ENCODE measurements at regions not wholly inside any gene's neighbourhood (a gene's known extent, or its start where the extent isn't known, plus 50 kb on each side); places are given as distances from the start of the nearest gene placed in this dataset.

DNA sequence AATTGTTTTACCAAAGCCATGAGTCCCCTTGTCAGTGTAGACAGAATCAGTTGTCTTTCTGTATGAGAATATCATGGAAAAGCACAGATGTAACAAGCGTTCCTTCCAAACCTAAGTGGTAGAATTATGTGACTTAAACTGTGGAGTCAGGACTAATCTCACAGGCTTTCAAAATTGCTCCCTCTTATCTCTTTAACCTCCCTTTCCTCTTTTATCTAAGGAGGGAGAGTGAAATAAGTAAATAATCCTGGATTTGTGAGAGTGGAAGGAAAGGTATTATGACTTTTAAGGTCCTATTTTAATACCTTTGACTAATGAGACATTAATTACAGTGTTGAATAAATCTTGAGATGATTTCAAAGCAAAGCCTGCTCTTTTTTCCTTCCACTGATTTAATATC lies 52.4 kb upstream of the LIFR start:
- no peaks in the 10 kb centered on the region for H3K36me3 ChIP-seq (replicated peaks in 1 of 2; ENCODE audit: control extremely low read depth in 1 of 2, control insufficient read depth in 1 of 2, extremely low read depth in 1 of 2, insufficient read depth in 2 of 2, low read length in 1 of 2)
- no peaks in the 10 kb centered on the region for H3K9me3 ChIP-seq (ENCODE audit: control extremely low read depth in 1 of 3, control insufficient read depth in 2 of 3, insufficient read depth in 1 of 3, low read length in 2 of 3)
- intact Hi-C loops (cut with micrococcal nuclease) = no loop called here
- H4K20me1 ChIP-seq (ENCODE audit: control insufficient read depth, insufficient read depth, low read length, poor library complexity, severe bottlenecking) = no peaks in the 10 kb centered on the region
- H3K27me3 ChIP-seq (replicated peaks in 1 of 4; ENCODE audit: control extremely low read depth in 1 of 4, control insufficient read depth in 3 of 4, insufficient read depth in 4 of 4, low read length in 3 of 4) = peaks cover 0 to 5% (median 0%) of the 10 kb centered on the region in 4 experiments
- no peak overlapping the region for H3K9ac ChIP-seq (ENCODE audit: low read length)
- H3K4me1 Mint-ChIP-seq = no peaks in the 10 kb centered on the region
- DNase-seq (no peak), ATAC-seq (ENCODE audit: low read depth) (no peak)
- H3K27ac Mint-ChIP-seq = no peak overlapping the region
- POLR2A ChIA-PET = no interaction called here
- H3K4me2 ChIP-seq (replicated peaks; ENCODE audit: low read depth, low read length, poor library complexity, severe bottlenecking) = no peak overlapping the region
- CTCF ChIA-PET = no interaction called here
- no peak overlapping the region for H3K4me3 Mint-ChIP-seq
- no peaks in the 10 kb centered on the region for H3K9me3 Mint-ChIP-seq (ENCODE audit: insufficient read depth)
- H2AFZ ChIP-seq (ENCODE audit: insufficient read depth, low read depth, low read length, poor library complexity, severe bottlenecking) = no peak overlapping the region
- TF ChIP-seq, protein P1, sequence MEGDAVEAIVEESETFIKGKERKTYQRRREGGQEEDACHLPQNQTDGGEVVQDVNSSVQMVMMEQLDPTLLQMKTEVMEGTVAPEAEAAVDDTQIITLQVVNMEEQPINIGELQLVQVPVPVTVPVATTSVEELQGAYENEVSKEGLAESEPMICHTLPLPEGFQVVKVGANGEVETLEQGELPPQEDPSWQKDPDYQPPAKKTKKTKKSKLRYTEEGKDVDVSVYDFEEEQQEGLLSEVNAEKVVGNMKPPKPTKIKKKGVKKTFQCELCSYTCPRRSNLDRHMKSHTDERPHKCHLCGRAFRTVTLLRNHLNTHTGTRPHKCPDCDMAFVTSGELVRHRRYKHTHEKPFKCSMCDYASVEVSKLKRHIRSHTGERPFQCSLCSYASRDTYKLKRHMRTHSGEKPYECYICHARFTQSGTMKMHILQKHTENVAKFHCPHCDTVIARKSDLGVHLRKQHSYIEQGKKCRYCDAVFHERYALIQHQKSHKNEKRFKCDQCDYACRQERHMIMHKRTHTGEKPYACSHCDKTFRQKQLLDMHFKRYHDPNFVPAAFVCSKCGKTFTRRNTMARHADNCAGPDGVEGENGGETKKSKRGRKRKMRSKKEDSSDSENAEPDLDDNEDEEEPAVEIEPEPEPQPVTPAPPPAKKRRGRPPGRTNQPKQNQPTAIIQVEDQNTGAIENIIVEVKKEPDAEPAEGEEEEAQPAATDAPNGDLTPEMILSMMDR (IDR thresholded peaks at IDR 0.05) = no peak
- TF ChIP-seq EZH2 (IDR thresholded peaks at IDR 0.05; ENCODE audit: borderline replicate concordance, insufficient read depth, low read depth, low read length, poor library complexity, severe bottlenecking) = no peak
- peaks cover 2% of the 10 kb centered on the region for H3K27me3 Mint-ChIP-seq
- H3K4me3 ChIP-seq (ENCODE audit: control extremely low read depth in 1 of 5, extremely low read depth in 1 of 5, insufficient read depth in 1 of 5, low read depth in 2 of 5, low read length in 4 of 5) = no peak overlapping the region
- no CpG with 5 or more reads among the region's 1 CpG for WGBS (ENCODE audit: insufficient coverage)
- H3K79me2 ChIP-seq (ENCODE audit: control insufficient read depth, insufficient read depth, low read length) = no peaks in the 10 kb centered on the region
- no peak overlapping the region for H3K27ac ChIP-seq (ENCODE audit: low read length in 2 of 2)
- no peaks in the 10 kb centered on the region for H3K4me1 ChIP-seq (ENCODE audit: control insufficient read depth in 2 of 2, insufficient read depth in 2 of 2, low read length in 2 of 2)

GRCh38 chr5:38612851-38613250 lies 56.4 kb upstream of the LIFR start:
- Histone ChIP-seq H3K4me3 (ENCODE audit: control extremely low read depth in 1 of 5, extremely low read depth in 1 of 5, insufficient read depth in 1 of 5, low read depth in 2 of 5, low read length in 4 of 5) (no peak overlapping the region), H3K36me3 (replicated peaks in 1 of 2; ENCODE audit: control extremely low read depth in 1 of 2, control insufficient read depth in 1 of 2, extremely low read depth in 1 of 2, insufficient read depth in 2 of 2, low read length in 1 of 2) (no peaks in the 10 kb centered on the region), H2AFZ (ENCODE audit: insufficient read depth, low read depth, low read length, poor library complexity, severe bottlenecking) (no peak overlapping the region), H3K4me2 (replicated peaks; ENCODE audit: low read depth, low read length, poor library complexity, severe bottlenecking) (no peak overlapping the region), H3K27ac (ENCODE audit: low read length in 2 of 2) (no peak overlapping the region), H3K9ac (ENCODE audit: low read length) (no peak overlapping the region), H3K27me3 (replicated peaks in 1 of 4; ENCODE audit: control extremely low read depth in 1 of 4, control insufficient read depth in 3 of 4, insufficient read depth in 4 of 4, low read length in 3 of 4) (peaks cover 0 to 5% (median 0%) of the 10 kb centered on the region in 4 experiments), H4K20me1 (ENCODE audit: control insufficient read depth, insufficient read depth, low read length, poor library complexity, severe bottlenecking) (no peaks in the 10 kb centered on the region), H3K79me2 (ENCODE audit: control insufficient read depth, insufficient read depth, low read length) (no peaks in the 10 kb centered on the region), H3K4me1 (ENCODE audit: control insufficient read depth in 2 of 2, insufficient read depth in 2 of 2, low read length in 2 of 2) (no peaks in the 10 kb centered on the region), H3K9me3 (ENCODE audit: control extremely low read depth in 1 of 3, control insufficient read depth in 2 of 3, insufficient read depth in 1 of 3, low read length in 2 of 3) (peaks cover 0 to 6% (median 2%) of the 10 kb centered on the region in 3 donors)
- H3K4me3 Mint-ChIP-seq = no peak overlapping the region
- H3K27ac Mint-ChIP-seq = no peak overlapping the region
- no peaks in the 10 kb centered on the region for H3K4me1 Mint-ChIP-seq
- ATAC-seq (ENCODE audit: low read depth) = no peak
- TF ChIP-seq EZH2 (IDR thresholded peaks at IDR 0.05; ENCODE audit: borderline replicate concordance, insufficient read depth, low read depth, low read length, poor library complexity, severe bottlenecking) = no peak
- TF ChIP-seq, protein P1 (IDR thresholded peaks at IDR 0.05) = no peak
- no peaks in the 10 kb centered on the region for H3K27me3 Mint-ChIP-seq
- ChIA-PET CTCF (no interaction called here), POLR2A (no interaction called here)
- H3K9me3 Mint-ChIP-seq (ENCODE audit: insufficient read depth) = peaks cover 7% of the 10 kb centered on the region
- no peak for DNase-seq
- intact Hi-C loops (cut with micrococcal nuclease) = no loop called here
